ENCODE measurements at regions not wholly inside any gene's neighbourhood (a gene's known extent, or its start where the extent isn't known, plus 50 kb on each side); places are given as distances from the start of the nearest gene placed in this dataset.

DNA sequence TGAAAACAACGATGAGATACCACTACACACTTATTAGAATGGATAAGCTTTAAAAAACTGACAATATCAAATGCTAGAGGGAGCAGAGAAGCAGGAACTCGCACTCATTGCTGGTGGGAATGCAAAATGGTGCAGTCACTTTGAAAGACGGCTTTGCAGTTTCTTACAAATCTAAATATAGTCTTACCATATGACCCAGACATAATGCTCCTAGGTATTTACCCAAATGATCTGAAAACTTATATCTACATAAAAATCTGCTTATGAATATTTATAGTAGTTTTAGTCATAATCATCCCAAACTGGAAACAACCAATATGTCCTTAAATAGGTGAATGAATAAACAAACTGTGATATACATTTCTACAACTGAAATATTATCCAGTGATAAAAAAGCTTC is 430.9 kb downstream of the MATN1 start:
- H3K4me3 ChIP-seq (ENCODE audit: low read depth, low read length): no peak overlapping the region
- no peak for DNase-seq (ENCODE audit: low read depth)
- TF ChIP-seq, protein P1, sequence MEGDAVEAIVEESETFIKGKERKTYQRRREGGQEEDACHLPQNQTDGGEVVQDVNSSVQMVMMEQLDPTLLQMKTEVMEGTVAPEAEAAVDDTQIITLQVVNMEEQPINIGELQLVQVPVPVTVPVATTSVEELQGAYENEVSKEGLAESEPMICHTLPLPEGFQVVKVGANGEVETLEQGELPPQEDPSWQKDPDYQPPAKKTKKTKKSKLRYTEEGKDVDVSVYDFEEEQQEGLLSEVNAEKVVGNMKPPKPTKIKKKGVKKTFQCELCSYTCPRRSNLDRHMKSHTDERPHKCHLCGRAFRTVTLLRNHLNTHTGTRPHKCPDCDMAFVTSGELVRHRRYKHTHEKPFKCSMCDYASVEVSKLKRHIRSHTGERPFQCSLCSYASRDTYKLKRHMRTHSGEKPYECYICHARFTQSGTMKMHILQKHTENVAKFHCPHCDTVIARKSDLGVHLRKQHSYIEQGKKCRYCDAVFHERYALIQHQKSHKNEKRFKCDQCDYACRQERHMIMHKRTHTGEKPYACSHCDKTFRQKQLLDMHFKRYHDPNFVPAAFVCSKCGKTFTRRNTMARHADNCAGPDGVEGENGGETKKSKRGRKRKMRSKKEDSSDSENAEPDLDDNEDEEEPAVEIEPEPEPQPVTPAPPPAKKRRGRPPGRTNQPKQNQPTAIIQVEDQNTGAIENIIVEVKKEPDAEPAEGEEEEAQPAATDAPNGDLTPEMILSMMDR (conservative IDR thresholded peaks at IDR 0.05; ENCODE audit: low read depth, low read length): no peak

DNA sequence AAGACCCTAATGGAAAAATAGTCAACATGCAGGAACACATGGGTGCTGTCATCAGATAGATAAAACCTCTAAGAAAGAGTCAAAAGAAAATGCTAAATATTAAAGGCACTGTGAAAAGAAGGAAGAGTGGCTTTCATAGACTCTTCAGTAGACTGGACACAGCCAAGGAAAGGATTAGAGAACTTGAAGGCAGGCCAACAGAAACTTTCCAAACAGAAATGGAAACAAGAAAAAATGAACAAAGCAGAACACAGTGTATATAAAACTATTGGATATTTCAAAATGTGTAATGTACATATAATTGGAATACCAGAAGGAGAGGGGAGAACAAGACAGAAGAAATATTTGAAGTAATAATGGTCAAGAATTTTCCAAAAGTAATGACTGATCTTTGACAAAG is 431.9 kb downstream of the MATN1 start:
- DNase-seq (ENCODE audit: low read depth): no peak
- TF ChIP-seq, protein P1 (conservative IDR thresholded peaks at IDR 0.05; ENCODE audit: low read depth, low read length): no peak
- no peak overlapping the region for H3K4me3 ChIP-seq (ENCODE audit: low read depth, low read length)

DNA sequence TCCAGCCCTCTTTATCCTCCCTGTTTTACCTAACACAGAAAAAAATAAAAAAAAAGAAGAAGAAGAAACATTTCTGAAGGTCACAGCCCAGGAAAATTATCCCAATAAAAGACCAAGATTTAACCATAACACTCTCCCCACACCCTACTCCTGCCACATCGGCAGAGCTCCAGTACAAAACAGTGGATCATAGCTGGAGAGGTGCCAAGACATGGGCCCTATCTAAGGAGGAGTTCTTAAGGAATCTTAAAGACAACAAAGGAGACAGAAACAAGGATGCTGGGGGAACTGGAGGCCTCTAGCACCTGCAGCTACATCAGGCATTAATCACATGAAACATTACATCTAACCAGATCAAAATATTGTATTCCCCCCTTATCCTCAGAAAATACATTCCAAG is 432.8 kb downstream of the MATN1 start:
- H3K4me3 ChIP-seq (ENCODE audit: low read depth, low read length): no peak overlapping the region
- TF ChIP-seq, protein P1 (conservative IDR thresholded peaks at IDR 0.05; ENCODE audit: low read depth, low read length): no peak
- DNase-seq (ENCODE audit: low read depth): no peak

DNA sequence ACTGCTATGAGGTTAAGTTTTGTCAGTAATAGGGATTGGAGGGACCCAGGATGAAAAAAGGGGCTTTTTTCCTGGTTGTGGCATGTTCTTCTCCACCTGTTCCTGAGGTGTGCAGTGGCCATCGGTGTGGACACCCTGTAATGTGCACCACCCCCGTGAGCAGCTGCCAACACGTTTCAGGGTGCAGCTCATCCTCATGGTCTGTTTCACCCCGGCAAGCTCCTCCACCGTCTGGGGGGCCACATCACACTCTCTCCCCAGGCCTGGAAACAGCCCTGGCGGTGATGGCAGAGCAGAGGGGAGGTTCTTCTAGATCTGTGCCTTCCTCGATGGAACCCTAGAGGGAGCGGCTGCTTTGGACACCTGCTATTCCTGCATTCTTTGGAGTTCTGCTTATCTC is 435.4 kb downstream of the MATN1 start:
- TF ChIP-seq, protein P1 (conservative IDR thresholded peaks at IDR 0.05; ENCODE audit: low read depth, low read length): no peak
- no peak for DNase-seq (ENCODE audit: low read depth)

GRCh38 chr1:30286988-30287839 is 436.2 kb downstream of the MATN1 start:
- DNase-seq (ENCODE audit: low read depth): no peak
- H3K4me3 ChIP-seq (ENCODE audit: low read depth, low read length): no peak overlapping the region
- TF ChIP-seq, protein P1 (conservative IDR thresholded peaks at IDR 0.05; ENCODE audit: low read depth, low read length): no peak

More for the DNA sequence above, 435.4 kb downstream of the MATN1 start:
- no peak overlapping the region for H3K4me3 ChIP-seq (ENCODE audit: low read depth, low read length)

DNA sequence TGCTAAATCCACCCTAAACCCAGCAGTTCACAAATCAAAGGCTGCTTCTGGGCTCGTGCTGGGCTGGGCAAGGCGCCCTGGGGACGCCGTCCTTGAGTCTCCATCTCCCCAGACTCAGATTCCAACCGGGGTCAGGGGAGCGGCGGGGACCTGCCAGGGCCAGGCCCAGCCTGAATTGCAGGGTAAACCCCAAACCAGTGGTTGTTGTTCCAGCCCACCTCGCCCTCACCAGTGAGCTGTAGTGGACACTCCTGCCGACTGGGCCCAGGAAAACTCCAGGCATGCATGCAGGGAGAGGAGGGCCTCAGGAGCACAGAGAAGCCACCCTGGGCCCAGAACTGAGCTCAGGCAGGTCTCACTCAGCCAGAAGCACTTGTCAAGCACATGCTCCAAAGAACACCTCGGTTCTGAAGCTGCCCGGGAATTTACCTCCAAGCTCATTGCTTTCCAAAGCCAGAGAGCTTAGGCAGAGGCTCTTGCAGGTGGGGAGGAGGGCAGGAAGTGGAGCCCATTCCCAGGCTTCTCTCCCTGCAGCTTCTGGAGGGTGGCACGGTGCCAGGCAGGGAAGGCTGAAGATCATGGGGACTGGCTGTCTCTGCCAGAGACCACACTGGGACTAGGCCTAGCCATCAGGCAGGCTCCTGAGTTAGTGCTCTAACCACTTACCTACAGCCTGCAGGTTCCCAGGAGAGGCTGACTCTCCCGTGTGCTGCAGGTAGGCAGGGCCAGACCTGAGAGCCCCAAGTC is 437.0 kb downstream of the MATN1 start:
- no peak for DNase-seq (ENCODE audit: low read depth)
- TF ChIP-seq, protein P1 (conservative IDR thresholded peaks at IDR 0.05; ENCODE audit: low read depth, low read length): no peak
- no peak overlapping the region for H3K4me3 ChIP-seq (ENCODE audit: low read depth, low read length)

Data from choroid plexus epithelial cell (primary cell).